ENCODE measurements at regions not wholly inside any gene's neighbourhood (a gene's known extent, or its start where the extent isn't known, plus 50 kb on each side); places are given as distances from the start of the nearest gene placed in this dataset.
A peak's percentile ranks its signal among the peaks of the same experiment; 100 is the strongest.

- no peak for DNase-seq
Observed at GRCh38 chr14:49999826-50000379, 107.0 kb downstream of the ARF6 start.

GRCh38 chr14:50000380-50001150 lies 107.7 kb downstream of the ARF6 start:
- peak; percentile 53 for DNase-seq

GRCh38 chr14:50001151-50001998 lies 108.5 kb downstream of the ARF6 start:
- no peak for DNase-seq

GRCh38 chr14:50001999-50002925 lies 109.4 kb downstream of the ARF6 start:
- no peak for DNase-seq

- DNase-seq, result no peak
Observed at GRCh38 chr14:50002926-50003212, 110.0 kb downstream of the ARF6 start.

GRCh38 chr14:50003213-50004021 lies 110.5 kb downstream of the ARF6 start:
- DNase-seq, result peak; percentile 55

- no peak for DNase-seq
Observed at GRCh38 chr14:50006141-50006540, 110.2 kb downstream of the VCPKMT start.

GRCh38 chr14:50007123-50007903 lies 109.1 kb downstream of the VCPKMT start:
- no peak for DNase-seq

GRCh38 chr14:50008562-50008961 lies 107.8 kb downstream of the VCPKMT start:
- no peak for DNase-seq

GRCh38 chr14:50008974-50009373 lies 107.4 kb downstream of the VCPKMT start:
- no peak for DNase-seq

- no peak for DNase-seq
Observed at GRCh38 chr14:50010752-50011151, 105.6 kb downstream of the VCPKMT start.

GRCh38 chr14:50011242-50011641 lies 105.1 kb downstream of the VCPKMT start:
- DNase-seq, result no peak

GRCh38 chr14:50012644-50013043 lies 103.7 kb downstream of the VCPKMT start:
- DNase-seq, result no peak

- DNase-seq, result no peak
Observed at GRCh38 chr14:50013198-50013918, 103.0 kb downstream of the VCPKMT start.

- DNase-seq, result no peak
Observed at GRCh38 chr14:50013934-50014333, 102.4 kb downstream of the VCPKMT start.

- DNase-seq, result no peak
Observed at GRCh38 chr14:50014809-50015430, 101.5 kb downstream of the VCPKMT start.

GRCh38 chr14:50015716-50016115 lies 100.7 kb downstream of the VCPKMT start:
- DNase-seq, result no peak

- DNase-seq, result no peak
Observed at GRCh38 chr14:50018201-50018932, 98.0 kb downstream of the VCPKMT start.

- DNase-seq, result no peak
Observed at GRCh38 chr14:50018933-50019210, 97.5 kb downstream of the VCPKMT start.

- DNase-seq, result no peak
Observed at GRCh38 chr14:50020184-50020583, 96.2 kb downstream of the VCPKMT start.

All from GF-D8 (cell line).